Keratinocyte (primary cell): ENCODE measurements at regions not wholly inside any gene's neighbourhood (a gene's known extent, or its start where the extent isn't known, plus 50 kb on each side); places are given as distances from the start of the nearest gene placed in this dataset.
"Not testable (repeated sequence)": the region's sequence is repeated elsewhere in the genome, so short reads cannot be mapped to it uniquely, and the experiment has no call there.

Experiments
- DNase-seq: peaks from one replicate; pipeline ENCODE4 v3.0.0-alpha.2; 2011; ENCODE audit warnings: low read depth, missing footprints, low spot score
- FAIRE-seq: peaks from 2 replicates; lab custom pipeline; 2011; peaks lifted over from hg19 to GRCh38; lab: Jason Lieb, UNC
- H2AFZ ChIP-seq: 2 replicates; pipeline ENCODE4 v1.6.0; 2012; ENCODE audit warnings: low read length, control low read depth, inconsistent platforms; ENCODE audit not compliant: control insufficient read depth
- H3K27ac ChIP-seq: 2 replicates; pipeline ENCODE4 v1.5.1; 2011; ENCODE audit warnings: low read length; ENCODE audit not compliant: control insufficient read depth, insufficient read depth
- H3K27me3 ChIP-seq: 3 replicates; pipeline ENCODE4 v1.6.0; 2011; ENCODE audit warnings: low read length; ENCODE audit not compliant: control insufficient read depth, insufficient read depth; ENCODE audit errors: extremely low read depth
- H3K36me3 ChIP-seq, 2 experiments: 2 replicates in 1 of 2; 3 replicates in 1 of 2; pipeline ENCODE4 v1.5.1; 2011; ENCODE audit warnings: low read length in 2 of 2, mild to moderate bottlenecking in 1 of 2; ENCODE audit not compliant: control insufficient read depth in 2 of 2, insufficient read depth in 2 of 2; ENCODE audit errors: extremely low read depth in 1 of 2
- H3K4me1 ChIP-seq: 3 replicates; pipeline ENCODE4 v1.5.1; 2011; ENCODE audit warnings: low read length; ENCODE audit not compliant: control insufficient read depth, insufficient read depth; ENCODE audit errors: extremely low read depth
- H3K4me2 ChIP-seq: 3 replicates; pipeline ENCODE4 v1.6.0; 2011; ENCODE audit warnings: low read depth, low read length; ENCODE audit not compliant: control insufficient read depth, insufficient read depth; ENCODE audit errors: extremely low read depth
- H3K4me3 ChIP-seq, 3 experiments: fragments of 200-600 bp in 1 of 3; sonication (generic) in 1 of 3; 2 replicates in 2 of 3; 3 replicates in 1 of 3; pipeline ENCODE4 v1.5.1; 2011 to 2016; ENCODE audit warnings: low read length in 3 of 3, mild to moderate bottlenecking in 3 of 3, control low read depth in 2 of 3, inconsistent platforms in 1 of 3, low read depth in 1 of 3, mixed read lengths in 1 of 3, mixed run types in 1 of 3, moderate library complexity in 1 of 3; ENCODE audit not compliant: control insufficient read depth in 2 of 3, insufficient read depth in 2 of 3; ENCODE audit errors: extremely low read depth in 1 of 3
- H3K79me2 ChIP-seq: 2 replicates; pipeline ENCODE4 v1.6.0; 2012; ENCODE audit warnings: low read length; ENCODE audit not compliant: control insufficient read depth, insufficient read depth
- H3K9ac ChIP-seq: 3 replicates; pipeline ENCODE4 v1.6.0; 2011; ENCODE audit warnings: low read length; ENCODE audit not compliant: control insufficient read depth, insufficient read depth; ENCODE audit errors: extremely low read depth
- H3K9me1 ChIP-seq: 3 replicates; pipeline ENCODE4 v1.6.0; 2011; ENCODE audit warnings: low read length; ENCODE audit not compliant: control insufficient read depth, insufficient read depth; ENCODE audit errors: extremely low read depth
- H3K9me3 ChIP-seq: 2 replicates; pipeline ENCODE4 v1.5.1; 2012; ENCODE audit warnings: low read depth, low read length; ENCODE audit not compliant: control insufficient read depth
- H4K20me1 ChIP-seq: 3 replicates; pipeline ENCODE4 v1.6.0; 2011; ENCODE audit warnings: low read length; ENCODE audit not compliant: control insufficient read depth, insufficient read depth; ENCODE audit errors: extremely low read depth
- CTCF ChIP-seq, 3 experiments: IDR thresholded peaks in 1 of 3; conservative IDR thresholded peaks in 1 of 3; optimal IDR thresholded peaks in 1 of 3; 2 replicates in 2 of 3; 3 replicates in 1 of 3; pipeline versions ENCODE3 to v1.5.1; 2011; ENCODE audit warnings: low read length in 3 of 3, mild to moderate bottlenecking in 3 of 3, moderate library complexity in 2 of 3, control low read depth in 1 of 3, inconsistent platforms in 1 of 3; ENCODE audit not compliant: insufficient read depth in 2 of 3; ENCODE audit errors: extremely low read depth in 1 of 3
- EZH2 ChIP-seq: IDR thresholded peaks from one replicate; pipeline ENCODE4 v1.6.1; 2012; ENCODE audit warnings: inconsistent platforms, mild to moderate bottlenecking, low read length, moderate library complexity
- dilution Hi-C: fragments of 300-500 bp; cut with MboI; formaldehyde crosslinking; loops from one replicate; pipeline ENCODE4 v1.7.0; 2020; ENCODE audit warnings: low sequenced_read_pairs; ENCODE audit not compliant: extremely low pct_ligation_motif_present

GRCh38 chr13:61495648-61496047 is 80.0 kb upstream of the PCDH20 start:
- Histone ChIP-seq H3K79me2 (no peaks in the 10 kb centered on the region), H3K9me1 (no peaks in the 10 kb centered on the region), H3K9me3 (no peaks in the 10 kb centered on the region), H3K4me3 (no peak overlapping the region), H3K27ac (no peak overlapping the region), H4K20me1 (no peaks in the 10 kb centered on the region), H3K4me1 (no peaks in the 10 kb centered on the region), H2AFZ (no peak overlapping the region), H3K9ac (no peak overlapping the region), H3K4me2 (no peak overlapping the region), H3K27me3 (no peaks in the 10 kb centered on the region), H3K36me3 (no peaks in the 10 kb centered on the region)
- dilution Hi-C loops, result no loop called here
- FAIRE-seq, result no peak
- DNase-seq, result no peak
- no peak for TF ChIP-seq CTCF (optimal IDR thresholded peaks at IDR 0.05 in 1 of 3, IDR thresholded peaks at IDR 0.05 in 1 of 3, conservative IDR thresholded peaks at IDR 0.05 in 1 of 3; ENCODE audit: extremely low read depth in 1 of 3, insufficient read depth in 2 of 3, low read length in 3 of 3)
- no peak for TF ChIP-seq EZH2

GRCh38 chr13:61493556-61493955 is 77.9 kb upstream of the PCDH20 start:
- FAIRE-seq, H3K4me2 ChIP-seq, H3K27ac ChIP-seq, dilution Hi-C loops, H3K4me1 ChIP-seq, H3K9ac ChIP-seq, H2AFZ ChIP-seq, H4K20me1 ChIP-seq, H3K36me3 ChIP-seq, H3K27me3 ChIP-seq, H3K79me2 ChIP-seq, H3K9me3 ChIP-seq, H3K4me3 ChIP-seq, H3K9me1 ChIP-seq, DNase-seq: not testable (repeated sequence)

GRCh38 chr13:61486496-61486895 is 70.8 kb upstream of the PCDH20 start:
- Histone ChIP-seq H3K9me1 (no peaks in the 10 kb centered on the region), H3K9ac (no peak overlapping the region), H3K27me3 (no peaks in the 10 kb centered on the region), H3K9me3 (no peaks in the 10 kb centered on the region), H3K4me1 (no peaks in the 10 kb centered on the region), H2AFZ (no peak overlapping the region), H3K27ac (no peak overlapping the region), H4K20me1 (no peaks in the 10 kb centered on the region), H3K79me2 (no peaks in the 10 kb centered on the region), H3K4me2 (no peak overlapping the region), H3K4me3 (no peak overlapping the region), H3K36me3 (no peaks in the 10 kb centered on the region)
- no peak for FAIRE-seq
- no peak for TF ChIP-seq EZH2
- no peak for TF ChIP-seq CTCF (optimal IDR thresholded peaks at IDR 0.05 in 1 of 3, IDR thresholded peaks at IDR 0.05 in 1 of 3, conservative IDR thresholded peaks at IDR 0.05 in 1 of 3; ENCODE audit: extremely low read depth in 1 of 3, insufficient read depth in 2 of 3, low read length in 3 of 3)
- no peak for DNase-seq
- dilution Hi-C loops, result no loop called here
